C1 segment of cervical spinal cord (tissue), 14 donors: ENCODE measurements at regions not wholly inside any gene's neighbourhood (a gene's known extent, or its start where the extent isn't known, plus 50 kb on each side); places are given as distances from the start of the nearest gene placed in this dataset.
A peak's percentile ranks its signal among the peaks of the same experiment; 100 is the strongest.
"Not testable (repeated sequence)": the region's sequence is repeated elsewhere in the genome, so short reads cannot be mapped to it uniquely, and the experiment has no call there.

Experiments used
- DNase-seq, 14 donors: peaks; one replicate each; lab custom pipeline; 2025; lab: John Stamatoyannopoulos, UW

- no peak for DNase-seq
These were observed 179.3 kb downstream of the ENC1 start for GRCh38 chr5:74461251-74461650.

- no peak for DNase-seq
These were observed 179.8 kb downstream of the ENC1 start for GRCh38 chr5:74460694-74461093.

GRCh38 chr5:74459984-74460383 is 180.5 kb downstream of the ENC1 start:
- no peak for DNase-seq

GRCh38 chr5:74457876-74458275 is 182.7 kb downstream of the ENC1 start:
- no peak for DNase-seq

GRCh38 chr5:74454263-74455030 is 186.1 kb downstream of the ENC1 start:
- no peak for DNase-seq

- no peak for DNase-seq
These were observed 187.7 kb downstream of the ENC1 start for GRCh38 chr5:74452856-74453255.

- DNase-seq: no peak
These were observed 190.4 kb downstream of the ENC1 start for GRCh38 chr5:74450095-74450494.

- DNase-seq: no peak
These were observed 193.7 kb downstream of the ENC1 start for GRCh38 chr5:74446725-74447241.

- no peak for DNase-seq
These were observed 198.1 kb downstream of the ENC1 start for GRCh38 chr5:74442466-74442865.

- peak in 1 of 14 donors; percentile 7 for DNase-seq
These were observed 198.9 kb downstream of the ENC1 start for GRCh38 chr5:74441616-74442015.

- no peak for DNase-seq
These were observed 200.2 kb downstream of the ENC1 start for GRCh38 chr5:74440341-74440740.

- DNase-seq: not testable (repeated sequence)
These were observed 202.7 kb downstream of the ENC1 start for GRCh38 chr5:74437870-74438269.

GRCh38 chr5:74433896-74434829 is 206.4 kb downstream of the ENC1 start:
- no peak for DNase-seq

- DNase-seq: no peak
These were observed 207.2 kb downstream of the ENC1 start for GRCh38 chr5:74433255-74433895.

GRCh38 chr5:74432721-74433120 is 207.8 kb downstream of the ENC1 start:
- no peak for DNase-seq

GRCh38 chr5:74432216-74432615 is 208.3 kb downstream of the ENC1 start:
- no peak for DNase-seq

GRCh38 chr5:74431290-74431669 is 209.2 kb downstream of the ENC1 start:
- no peak for DNase-seq

GRCh38 chr5:74430631-74431289 is 209.8 kb downstream of the ENC1 start:
- no peak for DNase-seq

GRCh38 chr5:74429495-74429894 is 211.0 kb downstream of the ENC1 start:
- DNase-seq: no peak

- DNase-seq: no peak
These were observed 211.7 kb downstream of the ENC1 start for GRCh38 chr5:74428876-74429275.

- no peak for DNase-seq
These were observed 212.3 kb downstream of the ENC1 start for GRCh38 chr5:74428275-74428674.
